Mammary epithelial cell (primary cell): ENCODE measurements at regions not wholly inside any gene's neighbourhood (a gene's known extent, or its start where the extent isn't known, plus 50 kb on each side); places are given as distances from the start of the nearest gene placed in this dataset.
"Not testable (repeated sequence)": the region's sequence is repeated elsewhere in the genome, so short reads cannot be mapped to it uniquely, and the experiment has no call there.

Experiments
- EZH2 ChIP-seq: IDR thresholded peaks from 2 replicates; pipeline ENCODE4 v1.6.1; 2012; ENCODE audit warnings: low read length, inconsistent platforms, borderline replicate concordance
- TF ChIP-seq, protein P1 (sequence below), 2 donors: IDR thresholded peaks in 1 of 2; conservative IDR thresholded peaks in 1 of 2; 2 replicates each; pipeline ENCODE4 v1.5.1; 2011 to 2012; ENCODE audit warnings: inconsistent platforms in 2 of 2, low read length in 2 of 2, mild to moderate bottlenecking in 2 of 2, control low read depth in 1 of 2, low read depth in 1 of 2; ENCODE audit not compliant: insufficient read depth in 1 of 2; ENCODE audit errors: extremely low read depth in 1 of 2

DNA sequence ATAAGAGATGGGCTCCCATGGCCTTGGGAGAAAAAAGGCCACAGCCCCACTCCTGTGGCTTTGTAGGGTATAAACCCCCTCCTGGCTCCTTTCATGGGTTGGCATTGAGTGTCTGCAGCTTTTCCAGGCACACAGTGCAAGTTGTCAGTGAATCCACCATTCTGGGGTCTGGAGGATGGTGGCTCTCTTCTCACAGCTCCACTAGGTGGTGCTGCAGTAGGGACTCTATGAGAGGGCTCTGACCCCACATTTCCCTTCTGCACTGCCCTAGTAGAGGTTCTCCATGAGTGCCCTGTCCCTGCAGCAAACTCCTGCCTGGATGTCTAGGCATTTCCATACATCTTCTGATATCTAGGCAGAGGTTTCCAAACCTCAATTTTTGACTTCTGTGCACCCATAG, 136.5 kb upstream of the FRG2C start:
- TF ChIP-seq, protein P1, sequence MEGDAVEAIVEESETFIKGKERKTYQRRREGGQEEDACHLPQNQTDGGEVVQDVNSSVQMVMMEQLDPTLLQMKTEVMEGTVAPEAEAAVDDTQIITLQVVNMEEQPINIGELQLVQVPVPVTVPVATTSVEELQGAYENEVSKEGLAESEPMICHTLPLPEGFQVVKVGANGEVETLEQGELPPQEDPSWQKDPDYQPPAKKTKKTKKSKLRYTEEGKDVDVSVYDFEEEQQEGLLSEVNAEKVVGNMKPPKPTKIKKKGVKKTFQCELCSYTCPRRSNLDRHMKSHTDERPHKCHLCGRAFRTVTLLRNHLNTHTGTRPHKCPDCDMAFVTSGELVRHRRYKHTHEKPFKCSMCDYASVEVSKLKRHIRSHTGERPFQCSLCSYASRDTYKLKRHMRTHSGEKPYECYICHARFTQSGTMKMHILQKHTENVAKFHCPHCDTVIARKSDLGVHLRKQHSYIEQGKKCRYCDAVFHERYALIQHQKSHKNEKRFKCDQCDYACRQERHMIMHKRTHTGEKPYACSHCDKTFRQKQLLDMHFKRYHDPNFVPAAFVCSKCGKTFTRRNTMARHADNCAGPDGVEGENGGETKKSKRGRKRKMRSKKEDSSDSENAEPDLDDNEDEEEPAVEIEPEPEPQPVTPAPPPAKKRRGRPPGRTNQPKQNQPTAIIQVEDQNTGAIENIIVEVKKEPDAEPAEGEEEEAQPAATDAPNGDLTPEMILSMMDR (conservative IDR thresholded peaks at IDR 0.05 in 1 of 2, IDR thresholded peaks at IDR 0.05 in 1 of 2; ENCODE audit: extremely low read depth in 1 of 2, insufficient read depth in 1 of 2, low read depth in 1 of 2, low read length in 2 of 2): not testable (repeated sequence)
- TF ChIP-seq EZH2: not testable (repeated sequence)
